Body of pancreas (tissue), 4 donors: ENCODE measurements at regions not wholly inside any gene's neighbourhood (a gene's known extent, or its start where the extent isn't known, plus 50 kb on each side); places are given as distances from the start of the nearest gene placed in this dataset.

Experiments
- ATAC-seq: fragments of 150-250 bp; one replicate; pipeline ENCODE4 v1.9.1; 2016
- DNase-seq, 4 donors: peaks; one replicate each; pipeline ENCODE4 v3.0.0-alpha.2; 2019
- H3K27ac ChIP-seq, 4 donors: fragments of 200-600 bp; sonication (generic); 1 replicate in 3 of 4; 2 replicates in 1 of 4; pipeline versions ENCODE4 v1.5.1 to v1.6.1; 2016 to 2019; ENCODE audit warnings: mild to moderate bottlenecking in 1 of 4, mixed read lengths in 1 of 4, moderate library complexity in 1 of 4
- H3K27me3 ChIP-seq, 2 donors: fragments of 200-600 bp; sonication (generic); one replicate each; pipeline ENCODE4 v1.6.0; 2016; ENCODE audit warnings: mild to moderate bottlenecking in 1 of 2
- H3K36me3 ChIP-seq, 2 donors: fragments of 200-600 bp; sonication (generic); replicated peaks in 1 of 2; 2 replicates each; pipeline ENCODE4 v1.5.1; 2016; ENCODE audit warnings: low read depth in 2 of 2; ENCODE audit not compliant: insufficient read depth in 1 of 2
- H3K4me1 ChIP-seq: fragments of 200-600 bp; sonication (generic); one replicate; pipeline ENCODE4 v1.6.0; 2016
- H3K4me3 ChIP-seq, 2 donors: fragments of 200-600 bp; sonication (generic); 1 replicate in 1 of 2; 2 replicates in 1 of 2; pipeline ENCODE4 v1.5.1; 2016 to 2019
- H3K9me3 ChIP-seq, 3 donors: fragments of 200-600 bp; sonication (generic); 1 replicate in 2 of 3; 2 replicates in 1 of 3; pipeline ENCODE4 v1.5.1; 2016
- POLR2A ChIP-seq, 3 donors: fragments of 450-650 bp; IDR thresholded peaks; one replicate each; pipeline ENCODE4 v1.6.1; 2016; ENCODE audit warnings: antibody characterized with exemption in 3 of 3, mild to moderate bottlenecking in 2 of 3
- WGBS, 2 donors: methylation state at CpG; one replicate each; pipeline ENCODE4 v1.1.5; 2017; 5-methylcytosine and 5-hydroxymethylcytosine counted together
- intact Hi-C: fragments of 100-400 bp; cut with DNase I; formaldehyde crosslinking; loops from one replicate; pipeline ENCODE4 v1.15.1; 2023
- TF ChIP-seq, protein P1 (sequence below), 7 experiments: fragments of 450-650 bp in 4 of 7; fragments of 200-600 bp in 3 of 7; sonication (generic) in 3 of 7; IDR thresholded peaks; one replicate each; pipeline ENCODE4 v1.5.1; 2016 to 2019; ENCODE audit warnings: antibody characterized with exemption in 7 of 7

DNA sequence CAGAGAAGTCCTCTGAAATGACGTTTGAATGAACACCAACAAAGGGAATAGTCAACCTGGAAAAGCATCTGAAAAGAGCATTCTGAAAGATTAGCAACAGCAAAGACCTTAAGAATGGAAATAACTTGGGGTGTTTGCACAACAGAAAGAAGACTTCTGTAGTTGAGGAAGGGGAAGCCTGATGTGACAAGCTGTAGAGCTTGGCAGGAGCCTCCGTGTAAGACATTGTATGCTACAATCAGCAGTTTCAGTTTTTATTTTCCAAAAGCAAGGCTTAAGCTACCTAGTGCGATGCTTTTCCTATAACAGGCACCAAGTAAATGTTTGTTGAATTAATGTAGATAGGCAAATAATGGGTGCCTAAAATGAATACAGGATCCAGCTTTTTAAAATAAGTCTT, 484.0 kb downstream of the SPRY1 start:
- DNase-seq, result no peak
- no peaks in the 10 kb centered on the region for H3K4me1 ChIP-seq
- no peaks in the 10 kb centered on the region for H3K9me3 ChIP-seq
- WGBS, 2 donors, result 64 to 66% methylated on average over 3 of the region's 3 CpGs
- no peak overlapping the region for H3K4me3 ChIP-seq
- no peaks in the 10 kb centered on the region for H3K27me3 ChIP-seq
- no peak overlapping the region for H3K27ac ChIP-seq
- TF ChIP-seq, protein P1, sequence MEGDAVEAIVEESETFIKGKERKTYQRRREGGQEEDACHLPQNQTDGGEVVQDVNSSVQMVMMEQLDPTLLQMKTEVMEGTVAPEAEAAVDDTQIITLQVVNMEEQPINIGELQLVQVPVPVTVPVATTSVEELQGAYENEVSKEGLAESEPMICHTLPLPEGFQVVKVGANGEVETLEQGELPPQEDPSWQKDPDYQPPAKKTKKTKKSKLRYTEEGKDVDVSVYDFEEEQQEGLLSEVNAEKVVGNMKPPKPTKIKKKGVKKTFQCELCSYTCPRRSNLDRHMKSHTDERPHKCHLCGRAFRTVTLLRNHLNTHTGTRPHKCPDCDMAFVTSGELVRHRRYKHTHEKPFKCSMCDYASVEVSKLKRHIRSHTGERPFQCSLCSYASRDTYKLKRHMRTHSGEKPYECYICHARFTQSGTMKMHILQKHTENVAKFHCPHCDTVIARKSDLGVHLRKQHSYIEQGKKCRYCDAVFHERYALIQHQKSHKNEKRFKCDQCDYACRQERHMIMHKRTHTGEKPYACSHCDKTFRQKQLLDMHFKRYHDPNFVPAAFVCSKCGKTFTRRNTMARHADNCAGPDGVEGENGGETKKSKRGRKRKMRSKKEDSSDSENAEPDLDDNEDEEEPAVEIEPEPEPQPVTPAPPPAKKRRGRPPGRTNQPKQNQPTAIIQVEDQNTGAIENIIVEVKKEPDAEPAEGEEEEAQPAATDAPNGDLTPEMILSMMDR (IDR thresholded peaks at IDR 0.05), result no peak
- no peak for TF ChIP-seq POLR2A (IDR thresholded peaks at IDR 0.05)
- intact Hi-C loops, result no loop called here
- H3K36me3 ChIP-seq, result no peaks in the 10 kb centered on the region
- no peak for ATAC-seq

GRCh38 chr4:123884922-123885321, 488.3 kb downstream of the SPRY1 start:
- Histone ChIP-seq H3K27me3 (no peaks in the 10 kb centered on the region), H3K4me1 (no peaks in the 10 kb centered on the region), H3K27ac (no peak overlapping the region), H3K9me3 (no peaks in the 10 kb centered on the region), H3K4me3 (no peak overlapping the region), H3K36me3 (no peaks in the 10 kb centered on the region)
- intact Hi-C loops, result no loop called here
- no peak for DNase-seq
- ATAC-seq, result no peak
- WGBS, 2 donors, result 84 to 94% methylated on average over 6 of the region's 6 CpGs
- TF ChIP-seq, protein P1 (IDR thresholded peaks at IDR 0.05), result no peak
- TF ChIP-seq POLR2A (IDR thresholded peaks at IDR 0.05), result no peak

DNA sequence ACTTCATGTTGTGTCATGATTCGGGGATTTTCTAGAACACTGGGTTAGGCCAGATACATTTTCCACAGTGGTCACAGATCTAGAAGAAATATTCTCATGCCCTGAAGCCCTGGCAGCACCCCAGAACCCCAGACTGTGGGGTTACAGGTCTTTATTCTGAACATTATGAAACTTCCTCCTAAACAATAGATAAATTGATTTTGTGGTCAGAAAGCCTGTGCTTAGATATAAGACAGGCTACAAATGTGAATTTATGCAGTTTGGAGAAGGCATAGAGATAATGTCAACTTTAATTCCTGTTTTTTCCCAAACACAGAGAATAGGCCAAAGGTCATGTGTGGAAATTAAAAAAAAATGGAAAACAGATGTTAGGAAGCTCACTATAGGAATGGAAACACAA, 492.9 kb downstream of the SPRY1 start:
- 73 to 84% methylated on average over 1 of the region's 1 CpG for WGBS, 2 donors
- Histone ChIP-seq H3K27ac (no peak overlapping the region), H3K36me3 (no peaks in the 10 kb centered on the region), H3K4me1 (no peaks in the 10 kb centered on the region), H3K9me3 (no peaks in the 10 kb centered on the region), H3K27me3 (no peaks in the 10 kb centered on the region), H3K4me3 (no peak overlapping the region)
- DNase-seq (no peak), ATAC-seq (no peak)
- intact Hi-C loops, result no loop called here
- TF ChIP-seq, protein P1 (IDR thresholded peaks at IDR 0.05), result no peak

DNA sequence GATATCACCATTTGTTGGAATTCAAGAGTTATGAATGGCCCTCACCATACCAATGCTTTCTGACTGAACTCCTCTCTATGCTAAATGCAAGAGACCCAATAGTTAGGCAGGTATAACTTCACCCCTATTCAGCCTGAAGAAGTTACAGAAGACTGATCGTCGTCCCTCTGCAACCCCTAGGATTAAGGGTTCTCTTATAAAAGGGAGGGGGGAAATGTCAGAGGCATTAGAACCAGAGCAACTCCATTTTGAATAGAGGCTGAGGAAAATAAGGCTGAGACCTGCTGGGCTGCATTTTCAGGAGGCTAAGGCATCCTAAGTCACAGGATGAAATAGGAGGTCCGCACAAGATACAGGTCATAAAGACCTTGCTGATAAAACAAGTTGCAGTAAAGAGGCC, 494.3 kb downstream of the SPRY1 start:
- intact Hi-C loops, result no loop called here
- WGBS, 2 donors, result 77 to 80% methylated on average over 3 of the region's 3 CpGs

DNA sequence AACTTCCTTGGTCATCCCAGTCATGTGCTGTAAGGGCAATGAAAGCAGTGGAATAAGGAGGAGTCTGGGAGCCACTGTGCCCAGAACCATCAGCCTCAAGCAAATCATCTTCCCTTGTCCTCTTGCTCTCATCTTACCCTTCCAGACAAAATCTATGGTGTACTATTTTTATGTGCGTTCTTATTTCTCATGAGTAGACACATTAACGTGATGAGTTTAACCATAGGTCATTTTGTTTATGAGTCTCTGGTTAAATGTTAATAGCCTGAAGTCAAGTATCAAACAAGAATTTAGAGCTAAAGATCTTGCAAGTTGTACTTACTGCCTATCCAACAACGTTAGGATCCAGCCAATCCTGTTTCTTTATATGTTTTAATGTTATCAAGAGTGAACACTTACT, 495.3 kb downstream of the SPRY1 start:
- no peak for TF ChIP-seq POLR2A (IDR thresholded peaks at IDR 0.05)
- TF ChIP-seq, protein P1 (IDR thresholded peaks at IDR 0.05), result no peak
- no peak overlapping the region for H3K27ac ChIP-seq
- H3K4me3 ChIP-seq, result no peak overlapping the region
- no peak for DNase-seq
- H3K27me3 ChIP-seq, result no peaks in the 10 kb centered on the region
- intact Hi-C loops, result no loop called here
- WGBS, 2 donors, result 77 to 81% methylated on average over 3 of the region's 3 CpGs
- no peak for ATAC-seq
- no peaks in the 10 kb centered on the region for H3K9me3 ChIP-seq
- H3K4me1 ChIP-seq, result no peaks in the 10 kb centered on the region
- no peaks in the 10 kb centered on the region for H3K36me3 ChIP-seq

More for the DNA sequence above, 494.3 kb downstream of the SPRY1 start:
- ATAC-seq (no peak), DNase-seq (no peak)
- H3K36me3 ChIP-seq, result no peaks in the 10 kb centered on the region
- H3K9me3 ChIP-seq, result no peaks in the 10 kb centered on the region
- no peak overlapping the region for H3K27ac ChIP-seq
- TF ChIP-seq, protein P1 (IDR thresholded peaks at IDR 0.05), result no peak
- no peak for TF ChIP-seq POLR2A (IDR thresholded peaks at IDR 0.05)
- H3K4me1 ChIP-seq, result no peaks in the 10 kb centered on the region
- H3K27me3 ChIP-seq, result no peaks in the 10 kb centered on the region
- no peak overlapping the region for H3K4me3 ChIP-seq
